ENCODE measurements at regions not wholly inside any gene's neighbourhood (a gene's known extent, or its start where the extent isn't known, plus 50 kb on each side); places are given as distances from the start of the nearest gene placed in this dataset.

DNA sequence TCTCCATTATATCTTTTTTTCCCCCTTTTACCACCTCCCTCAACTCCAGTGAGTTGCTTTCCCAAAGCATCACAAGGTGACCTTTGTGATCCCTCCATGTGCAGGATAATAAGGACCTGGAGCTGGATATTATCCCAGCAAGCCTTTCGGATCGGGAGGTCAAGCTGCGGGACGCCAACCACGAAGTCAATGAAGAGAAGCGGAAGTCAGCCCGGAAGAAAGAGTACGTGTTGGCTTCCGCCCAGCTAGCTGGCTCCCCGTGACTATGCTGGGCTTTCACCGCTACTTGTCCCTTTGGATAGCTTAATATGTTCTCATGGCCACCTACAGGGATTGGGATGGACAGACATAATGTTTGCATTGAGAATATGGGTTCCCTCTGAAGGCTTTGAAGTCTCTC lies 273.7 kb upstream of the UMPS start:
- no peak for FAIRE-seq
- BruUV-seq (replicated peaks) = no TSS peak
- intact Hi-C loops (cut with micrococcal nuclease) = no loop called here

More for the DNA sequence above, 273.7 kb upstream of the UMPS start:
- Histone ChIP-seq H3K27ac (ENCODE audit: insufficient read depth, low read depth, low read length) (no peak overlapping the region), H3K79me2 (ENCODE audit: control insufficient read depth, insufficient read depth, low read length) (no peaks in the 10 kb centered on the region), H3K9ac (replicated peaks; ENCODE audit: extremely low read depth, insufficient read depth, low read length) (no peak overlapping the region), H3K9me1 (replicated peaks; ENCODE audit: control insufficient read depth, extremely low read depth, insufficient read depth, low read length) (no peaks in the 10 kb centered on the region), H3K9me3 (replicated peaks; ENCODE audit: control insufficient read depth, insufficient read depth, low read length) (no peaks in the 10 kb centered on the region), H2AFZ (ENCODE audit: low read depth, low read length) (no peak overlapping the region), H3K36me3 (ENCODE audit: control insufficient read depth in 2 of 2, extremely low read depth in 1 of 2, insufficient read depth in 2 of 2, low read length in 2 of 2) (no peaks in the 10 kb centered on the region), H3K4me3 (replicated peaks in 1 of 3; ENCODE audit: insufficient read depth in 1 of 3, low read depth in 1 of 3, low read length in 3 of 3) (no peak overlapping the region), H3K4me1 (ENCODE audit: control insufficient read depth, extremely low read depth, insufficient read depth, low read length) (no peaks in the 10 kb centered on the region), H3K27me3 (ENCODE audit: control insufficient read depth in 2 of 2, insufficient read depth in 2 of 2, low read length in 2 of 2) (no peaks in the 10 kb centered on the region), H4K20me1 (replicated peaks; ENCODE audit: control insufficient read depth, extremely low read depth, insufficient read depth, low read length) (no peaks in the 10 kb centered on the region), H3K4me2 (ENCODE audit: insufficient read depth, low read length) (no peak overlapping the region)
- DNase-seq (ENCODE audit: low read depth, low spot score) = no peak
- ChIA-PET CTCF (interaction anchor here (0.9 to 4.4 kb wide), 3 partner anchors 8 to 105 kb away, joined by 3 to 16 read pairs (median 3); no protein-coding TSS in a partner anchor), POLR2A (no interaction called here)
- dilution Hi-C loops (cut with MboI; ENCODE audit: extremely low pct_ligation_motif_present, low sequenced_read_pairs) = no loop called here
- TF ChIP-seq FOS (IDR thresholded peaks at IDR 0.05; ENCODE audit: borderline replicate concordance, insufficient read depth, low read length) (no peak), POLR2A (IDR thresholded peaks at IDR 0.05; ENCODE audit: low read depth, low read length) (no peak), MYC (IDR thresholded peaks at IDR 0.05; ENCODE audit: low read depth, low read length) (no peak), JUN (IDR thresholded peaks at IDR 0.05; ENCODE audit: borderline replicate concordance, insufficient read depth, insufficient read length, low read depth) (no peak), EZH2 (IDR thresholded peaks at IDR 0.05; ENCODE audit: borderline replicate concordance, low read depth, low read length, severe bottlenecking) (no peak), POLR2AphosphoS5 (IDR thresholded peaks at IDR 0.05; ENCODE audit: insufficient read depth, low read depth, low read length) (no peak), GATA2 (IDR thresholded peaks at IDR 0.05; ENCODE audit: insufficient read depth, insufficient read length, low read depth, low read length) (no peak)
- TF ChIP-seq, protein P1, sequence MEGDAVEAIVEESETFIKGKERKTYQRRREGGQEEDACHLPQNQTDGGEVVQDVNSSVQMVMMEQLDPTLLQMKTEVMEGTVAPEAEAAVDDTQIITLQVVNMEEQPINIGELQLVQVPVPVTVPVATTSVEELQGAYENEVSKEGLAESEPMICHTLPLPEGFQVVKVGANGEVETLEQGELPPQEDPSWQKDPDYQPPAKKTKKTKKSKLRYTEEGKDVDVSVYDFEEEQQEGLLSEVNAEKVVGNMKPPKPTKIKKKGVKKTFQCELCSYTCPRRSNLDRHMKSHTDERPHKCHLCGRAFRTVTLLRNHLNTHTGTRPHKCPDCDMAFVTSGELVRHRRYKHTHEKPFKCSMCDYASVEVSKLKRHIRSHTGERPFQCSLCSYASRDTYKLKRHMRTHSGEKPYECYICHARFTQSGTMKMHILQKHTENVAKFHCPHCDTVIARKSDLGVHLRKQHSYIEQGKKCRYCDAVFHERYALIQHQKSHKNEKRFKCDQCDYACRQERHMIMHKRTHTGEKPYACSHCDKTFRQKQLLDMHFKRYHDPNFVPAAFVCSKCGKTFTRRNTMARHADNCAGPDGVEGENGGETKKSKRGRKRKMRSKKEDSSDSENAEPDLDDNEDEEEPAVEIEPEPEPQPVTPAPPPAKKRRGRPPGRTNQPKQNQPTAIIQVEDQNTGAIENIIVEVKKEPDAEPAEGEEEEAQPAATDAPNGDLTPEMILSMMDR (IDR thresholded peaks at IDR 0.05; ENCODE audit: extremely low read depth in 1 of 2, insufficient read depth in 1 of 2, low read depth in 1 of 2, low read length in 2 of 2) = no peak
- TF ChIP-seq, protein P2, sequence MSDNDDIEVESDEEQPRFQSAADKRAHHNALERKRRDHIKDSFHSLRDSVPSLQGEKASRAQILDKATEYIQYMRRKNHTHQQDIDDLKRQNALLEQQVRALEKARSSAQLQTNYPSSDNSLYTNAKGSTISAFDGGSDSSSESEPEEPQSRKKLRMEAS (IDR thresholded peaks at IDR 0.05; ENCODE audit: insufficient read depth, insufficient read length) = no peak
